ENCODE measurements at regions not wholly inside any gene's neighbourhood (a gene's known extent, or its start where the extent isn't known, plus 50 kb on each side); places are given as distances from the start of the nearest gene placed in this dataset.
"Not testable (repeated sequence)": the region's sequence is repeated elsewhere in the genome, so short reads cannot be mapped to it uniquely, and the experiment has no call there.

GRCh38 chr19:20278342-20278741 lies 111.3 kb downstream of the ZNF486 start:
- Histone ChIP-seq H3K27me3 (ENCODE audit: control insufficient read depth, insufficient read depth, low read length) (no peaks in the 10 kb centered on the region), H3K36me3 (ENCODE audit: control insufficient read depth, insufficient read depth, low read length) (no peaks in the 10 kb centered on the region), H3K4me3 (ENCODE audit: low read depth, low read length) (no peak overlapping the region)
- TF ChIP-seq CTCF (IDR thresholded peaks at IDR 0.05; ENCODE audit: insufficient read depth, low read length, severe bottlenecking), result no peak
- DNase-seq (ENCODE audit: low read depth) (no peak), FAIRE-seq (no peak)

GRCh38 chr19:20276732-20277082 lies 109.7 kb downstream of the ZNF486 start:
- H3K27me3 ChIP-seq (ENCODE audit: control insufficient read depth, insufficient read depth, low read length); DNase-seq (ENCODE audit: low read depth); H3K4me3 ChIP-seq (ENCODE audit: low read depth, low read length); H3K36me3 ChIP-seq (ENCODE audit: control insufficient read depth, insufficient read depth, low read length); FAIRE-seq: not testable (repeated sequence)

- H3K27me3 ChIP-seq (ENCODE audit: control insufficient read depth, insufficient read depth, low read length), result no peaks in the 10 kb centered on the region
- H3K36me3 ChIP-seq (ENCODE audit: control insufficient read depth, insufficient read depth, low read length), result no peaks in the 10 kb centered on the region
- no peak overlapping the region for H3K4me3 ChIP-seq (ENCODE audit: low read depth, low read length)
- no peak for FAIRE-seq
- no peak for DNase-seq (ENCODE audit: low read depth)
- no peak for TF ChIP-seq CTCF (IDR thresholded peaks at IDR 0.05; ENCODE audit: insufficient read depth, low read length, severe bottlenecking)
Observed at GRCh38 chr19:20276011-20276731, 109.2 kb downstream of the ZNF486 start.

- DNase-seq (ENCODE audit: low read depth) (no peak), FAIRE-seq (no peak)
- Histone ChIP-seq H3K27me3 (ENCODE audit: control insufficient read depth, insufficient read depth, low read length) (no peaks in the 10 kb centered on the region), H3K4me3 (ENCODE audit: low read depth, low read length) (no peak overlapping the region), H3K36me3 (ENCODE audit: control insufficient read depth, insufficient read depth, low read length) (no peaks in the 10 kb centered on the region)
- no peak for TF ChIP-seq CTCF (IDR thresholded peaks at IDR 0.05; ENCODE audit: insufficient read depth, low read length, severe bottlenecking)
Observed at GRCh38 chr19:20273951-20274570, 107.0 kb downstream of the ZNF486 start.

- Histone ChIP-seq H3K27me3 (ENCODE audit: control insufficient read depth, insufficient read depth, low read length) (no peaks in the 10 kb centered on the region), H3K4me3 (ENCODE audit: low read depth, low read length) (no peak overlapping the region), H3K36me3 (ENCODE audit: control insufficient read depth, insufficient read depth, low read length) (no peaks in the 10 kb centered on the region)
- TF ChIP-seq CTCF (IDR thresholded peaks at IDR 0.05; ENCODE audit: insufficient read depth, low read length, severe bottlenecking), result no peak
- no peak for DNase-seq (ENCODE audit: low read depth)
- FAIRE-seq, result no peak
Observed at GRCh38 chr19:20273376-20273775, 106.4 kb downstream of the ZNF486 start.

GRCh38 chr19:20272627-20273010 lies 105.6 kb downstream of the ZNF486 start:
- H3K4me3 ChIP-seq (ENCODE audit: low read depth, low read length); H3K27me3 ChIP-seq (ENCODE audit: control insufficient read depth, insufficient read depth, low read length); FAIRE-seq; DNase-seq (ENCODE audit: low read depth); H3K36me3 ChIP-seq (ENCODE audit: control insufficient read depth, insufficient read depth, low read length): not testable (repeated sequence)

- not testable (repeated sequence) for DNase-seq (ENCODE audit: low read depth); FAIRE-seq; H3K27me3 ChIP-seq (ENCODE audit: control insufficient read depth, insufficient read depth, low read length); H3K36me3 ChIP-seq (ENCODE audit: control insufficient read depth, insufficient read depth, low read length); H3K4me3 ChIP-seq (ENCODE audit: low read depth, low read length)
Observed at GRCh38 chr19:20271927-20272626, 105.1 kb downstream of the ZNF486 start.

Data from bronchial epithelial cell (primary cell).